ENCODE measurements at regions not wholly inside any gene's neighbourhood (a gene's known extent, or its start where the extent isn't known, plus 50 kb on each side); places are given as distances from the start of the nearest gene placed in this dataset.

DNA sequence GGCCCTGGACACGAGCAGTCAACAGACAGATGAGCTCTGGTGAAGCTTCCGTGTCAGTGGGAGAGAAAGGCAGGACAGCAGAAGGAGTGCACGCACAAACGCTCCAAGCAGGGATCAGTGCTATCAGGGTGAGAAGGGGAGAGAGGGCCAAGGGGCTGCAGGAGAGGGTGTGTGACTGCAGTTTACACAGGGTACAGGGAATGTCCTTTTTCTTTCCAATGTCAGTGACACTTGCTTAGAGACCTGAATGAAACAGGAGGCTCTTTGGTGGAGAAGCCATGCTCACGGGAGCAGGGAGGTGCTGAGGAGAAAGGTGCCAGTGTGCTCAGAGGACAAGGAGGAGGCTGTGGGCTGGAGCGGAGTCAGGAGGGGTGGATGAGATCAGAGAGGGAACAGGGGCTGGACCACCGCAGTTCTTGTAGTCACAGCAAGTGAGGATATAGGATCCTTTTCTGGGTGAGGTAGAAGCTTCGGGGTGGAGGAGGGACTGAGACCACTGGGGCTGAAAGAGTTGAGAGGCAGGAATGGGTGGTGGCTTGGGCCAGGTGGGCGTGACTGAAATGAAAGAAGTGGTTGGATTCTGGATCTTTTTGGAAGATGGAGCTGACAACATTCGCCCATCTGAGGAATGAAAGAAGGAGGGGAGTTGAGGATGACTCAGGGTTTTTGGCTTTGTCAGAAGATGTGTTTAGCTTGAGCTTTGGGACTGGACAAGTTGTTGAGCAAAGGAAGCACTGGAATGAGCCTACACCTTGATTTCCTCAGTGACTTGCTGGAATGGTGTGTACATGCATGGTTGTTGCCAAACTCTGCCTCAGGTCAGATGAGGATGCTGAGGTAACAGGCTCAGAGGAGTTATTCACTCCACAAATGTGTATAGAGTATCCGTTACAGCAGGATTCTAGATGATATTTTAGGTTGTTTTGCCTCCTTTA, 87.9 kb downstream of the ADAMTS15 start:
- TF ChIP-seq POLR2AphosphoS5 (IDR thresholded peaks at IDR 0.05; ENCODE audit: low read depth, low read length) (no peak), TAF1 (IDR thresholded peaks at IDR 0.05; ENCODE audit: borderline replicate concordance, insufficient read depth, low read length) (no peak)

Measured in PFSK-1 (cell line).